H1 (cell line): ENCODE measurements at regions not wholly inside any gene's neighbourhood (a gene's known extent, or its start where the extent isn't known, plus 50 kb on each side); places are given as distances from the start of the nearest gene placed in this dataset.

Experiments
- BRCA1 ChIP-seq: IDR thresholded peaks from 2 replicates; pipeline ENCODE4 v1.6.1; 2012; ENCODE audit warnings: low read depth, low read length, improper control_type of control experiment
- GTF2F1 ChIP-seq: IDR thresholded peaks from 2 replicates; pipeline ENCODE4 v1.6.1; 2012; ENCODE audit warnings: low read depth, low read length, improper control_type of control experiment, borderline replicate concordance
- KDM4A ChIP-seq: IDR thresholded peaks from one replicate; pipeline ENCODE4 v1.7.1; 2012; ENCODE audit warnings: low read depth, mild to moderate bottlenecking, moderate library complexity, low read length, inconsistent platforms; ENCODE audit not compliant: severe bottlenecking
- SIN3A ChIP-seq, 2 experiments: IDR thresholded peaks in 1 of 2; conservative IDR thresholded peaks in 1 of 2; 2 replicates each; pipeline ENCODE4 v1.6.1; 2011 to 2012; ENCODE audit warnings: low read length in 2 of 2, improper control_type of control experiment in 1 of 2, low read depth in 1 of 2, mild to moderate bottlenecking in 1 of 2
- TAF1 ChIP-seq: IDR thresholded peaks from 2 replicates; pipeline ENCODE4 v1.6.1; 2011; ENCODE audit warnings: mild to moderate bottlenecking, low read depth, low read length
- TF ChIP-seq, protein P1 (sequence below): fragments of 300-600 bp; sonication (generic); IDR thresholded peaks from 2 replicates; pipeline ENCODE4 v1.7.1; 2012; ENCODE audit warnings: low read length, moderate library complexity, mild to moderate bottlenecking, inconsistent platforms; ENCODE audit not compliant: insufficient replicate concordance
- TF ChIP-seq, protein P2 (sequence below), 3 experiments: IDR thresholded peaks; 1 replicate in 2 of 3; 2 replicates in 1 of 3; pipeline versions ENCODE4 v1.5.1 to v1.6.1; 2011; ENCODE audit warnings: low read length in 3 of 3, mild to moderate bottlenecking in 3 of 3, inconsistent platforms in 2 of 3, low read depth in 1 of 3, moderate library complexity in 1 of 3; ENCODE audit not compliant: insufficient read depth in 1 of 3; ENCODE audit errors: control extremely low read depth in 1 of 3

DNA sequence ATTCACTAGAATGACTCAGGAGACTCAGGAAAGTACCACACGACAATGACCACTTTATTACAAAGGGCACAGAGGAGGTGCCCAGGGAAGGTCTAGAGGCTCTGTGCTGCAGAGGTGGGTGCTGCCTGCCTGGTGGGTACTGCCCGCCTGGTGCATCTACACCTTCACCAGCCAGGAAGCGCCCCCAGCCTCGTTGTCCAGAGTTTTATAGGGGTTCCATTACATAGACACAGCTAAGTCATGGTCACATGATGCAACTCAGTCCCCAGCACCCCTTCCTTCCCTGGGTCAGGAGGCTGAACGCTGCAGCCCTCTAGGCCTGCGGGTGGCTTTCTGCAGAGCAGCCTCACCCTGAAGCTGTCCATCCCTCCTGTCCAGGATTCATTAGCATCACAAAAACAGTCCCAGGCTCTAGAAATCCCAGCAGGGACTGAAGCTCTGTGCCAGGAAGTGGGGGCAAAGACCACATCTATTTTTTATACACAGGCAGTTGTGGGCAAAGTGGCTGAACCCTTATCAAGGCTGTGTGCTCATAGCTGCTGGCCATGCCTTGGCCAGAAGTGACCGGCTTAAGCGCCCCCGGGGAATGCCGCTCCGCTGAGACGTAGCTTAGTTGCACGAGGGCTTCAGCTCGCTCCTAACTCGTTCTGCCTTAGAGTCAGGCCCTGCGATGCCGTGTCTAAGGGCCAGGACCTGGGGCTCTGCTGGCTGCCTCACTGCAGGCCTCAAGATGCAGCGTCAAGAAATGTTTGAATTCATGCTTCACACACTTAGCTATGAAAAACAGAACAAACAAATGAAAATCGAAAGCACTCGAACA lies 219.0 kb downstream of the GLRX3 start (continued):
- TF ChIP-seq, protein P1, sequence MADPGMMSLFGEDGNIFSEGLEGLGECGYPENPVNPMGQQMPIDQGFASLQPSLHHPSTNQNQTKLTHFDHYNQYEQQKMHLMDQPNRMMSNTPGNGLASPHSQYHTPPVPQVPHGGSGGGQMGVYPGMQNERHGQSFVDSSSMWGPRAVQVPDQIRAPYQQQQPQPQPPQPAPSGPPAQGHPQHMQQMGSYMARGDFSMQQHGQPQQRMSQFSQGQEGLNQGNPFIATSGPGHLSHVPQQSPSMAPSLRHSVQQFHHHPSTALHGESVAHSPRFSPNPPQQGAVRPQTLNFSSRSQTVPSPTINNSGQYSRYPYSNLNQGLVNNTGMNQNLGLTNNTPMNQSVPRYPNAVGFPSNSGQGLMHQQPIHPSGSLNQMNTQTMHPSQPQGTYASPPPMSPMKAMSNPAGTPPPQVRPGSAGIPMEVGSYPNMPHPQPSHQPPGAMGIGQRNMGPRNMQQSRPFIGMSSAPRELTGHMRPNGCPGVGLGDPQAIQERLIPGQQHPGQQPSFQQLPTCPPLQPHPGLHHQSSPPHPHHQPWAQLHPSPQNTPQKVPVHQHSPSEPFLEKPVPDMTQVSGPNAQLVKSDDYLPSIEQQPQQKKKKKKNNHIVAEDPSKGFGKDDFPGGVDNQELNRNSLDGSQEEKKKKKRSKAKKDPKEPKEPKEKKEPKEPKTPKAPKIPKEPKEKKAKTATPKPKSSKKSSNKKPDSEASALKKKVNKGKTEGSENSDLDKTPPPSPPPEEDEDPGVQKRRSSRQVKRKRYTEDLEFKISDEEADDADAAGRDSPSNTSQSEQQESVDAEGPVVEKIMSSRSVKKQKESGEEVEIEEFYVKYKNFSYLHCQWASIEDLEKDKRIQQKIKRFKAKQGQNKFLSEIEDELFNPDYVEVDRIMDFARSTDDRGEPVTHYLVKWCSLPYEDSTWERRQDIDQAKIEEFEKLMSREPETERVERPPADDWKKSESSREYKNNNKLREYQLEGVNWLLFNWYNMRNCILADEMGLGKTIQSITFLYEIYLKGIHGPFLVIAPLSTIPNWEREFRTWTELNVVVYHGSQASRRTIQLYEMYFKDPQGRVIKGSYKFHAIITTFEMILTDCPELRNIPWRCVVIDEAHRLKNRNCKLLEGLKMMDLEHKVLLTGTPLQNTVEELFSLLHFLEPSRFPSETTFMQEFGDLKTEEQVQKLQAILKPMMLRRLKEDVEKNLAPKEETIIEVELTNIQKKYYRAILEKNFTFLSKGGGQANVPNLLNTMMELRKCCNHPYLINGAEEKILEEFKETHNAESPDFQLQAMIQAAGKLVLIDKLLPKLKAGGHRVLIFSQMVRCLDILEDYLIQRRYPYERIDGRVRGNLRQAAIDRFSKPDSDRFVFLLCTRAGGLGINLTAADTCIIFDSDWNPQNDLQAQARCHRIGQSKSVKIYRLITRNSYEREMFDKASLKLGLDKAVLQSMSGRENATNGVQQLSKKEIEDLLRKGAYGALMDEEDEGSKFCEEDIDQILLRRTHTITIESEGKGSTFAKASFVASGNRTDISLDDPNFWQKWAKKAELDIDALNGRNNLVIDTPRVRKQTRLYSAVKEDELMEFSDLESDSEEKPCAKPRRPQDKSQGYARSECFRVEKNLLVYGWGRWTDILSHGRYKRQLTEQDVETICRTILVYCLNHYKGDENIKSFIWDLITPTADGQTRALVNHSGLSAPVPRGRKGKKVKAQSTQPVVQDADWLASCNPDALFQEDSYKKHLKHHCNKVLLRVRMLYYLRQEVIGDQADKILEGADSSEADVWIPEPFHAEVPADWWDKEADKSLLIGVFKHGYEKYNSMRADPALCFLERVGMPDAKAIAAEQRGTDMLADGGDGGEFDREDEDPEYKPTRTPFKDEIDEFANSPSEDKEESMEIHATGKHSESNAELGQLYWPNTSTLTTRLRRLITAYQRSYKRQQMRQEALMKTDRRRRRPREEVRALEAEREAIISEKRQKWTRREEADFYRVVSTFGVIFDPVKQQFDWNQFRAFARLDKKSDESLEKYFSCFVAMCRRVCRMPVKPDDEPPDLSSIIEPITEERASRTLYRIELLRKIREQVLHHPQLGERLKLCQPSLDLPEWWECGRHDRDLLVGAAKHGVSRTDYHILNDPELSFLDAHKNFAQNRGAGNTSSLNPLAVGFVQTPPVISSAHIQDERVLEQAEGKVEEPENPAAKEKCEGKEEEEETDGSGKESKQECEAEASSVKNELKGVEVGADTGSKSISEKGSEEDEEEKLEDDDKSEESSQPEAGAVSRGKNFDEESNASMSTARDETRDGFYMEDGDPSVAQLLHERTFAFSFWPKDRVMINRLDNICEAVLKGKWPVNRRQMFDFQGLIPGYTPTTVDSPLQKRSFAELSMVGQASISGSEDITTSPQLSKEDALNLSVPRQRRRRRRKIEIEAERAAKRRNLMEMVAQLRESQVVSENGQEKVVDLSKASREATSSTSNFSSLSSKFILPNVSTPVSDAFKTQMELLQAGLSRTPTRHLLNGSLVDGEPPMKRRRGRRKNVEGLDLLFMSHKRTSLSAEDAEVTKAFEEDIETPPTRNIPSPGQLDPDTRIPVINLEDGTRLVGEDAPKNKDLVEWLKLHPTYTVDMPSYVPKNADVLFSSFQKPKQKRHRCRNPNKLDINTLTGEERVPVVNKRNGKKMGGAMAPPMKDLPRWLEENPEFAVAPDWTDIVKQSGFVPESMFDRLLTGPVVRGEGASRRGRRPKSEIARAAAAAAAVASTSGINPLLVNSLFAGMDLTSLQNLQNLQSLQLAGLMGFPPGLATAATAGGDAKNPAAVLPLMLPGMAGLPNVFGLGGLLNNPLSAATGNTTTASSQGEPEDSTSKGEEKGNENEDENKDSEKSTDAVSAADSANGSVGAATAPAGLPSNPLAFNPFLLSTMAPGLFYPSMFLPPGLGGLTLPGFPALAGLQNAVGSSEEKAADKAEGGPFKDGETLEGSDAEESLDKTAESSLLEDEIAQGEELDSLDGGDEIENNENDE = no peak
- TF ChIP-seq GTF2F1 = no peak
- TF ChIP-seq BRCA1 = no peak
- no peak for TF ChIP-seq TAF1
- TF ChIP-seq KDM4A = no peak
- TF ChIP-seq SIN3A (conservative IDR thresholded peaks at IDR 0.05 in 1 of 2, IDR thresholded peaks at IDR 0.05 in 1 of 2; ENCODE audit: low read depth in 1 of 2, low read length in 2 of 2) = no peak
- TF ChIP-seq, protein P2, sequence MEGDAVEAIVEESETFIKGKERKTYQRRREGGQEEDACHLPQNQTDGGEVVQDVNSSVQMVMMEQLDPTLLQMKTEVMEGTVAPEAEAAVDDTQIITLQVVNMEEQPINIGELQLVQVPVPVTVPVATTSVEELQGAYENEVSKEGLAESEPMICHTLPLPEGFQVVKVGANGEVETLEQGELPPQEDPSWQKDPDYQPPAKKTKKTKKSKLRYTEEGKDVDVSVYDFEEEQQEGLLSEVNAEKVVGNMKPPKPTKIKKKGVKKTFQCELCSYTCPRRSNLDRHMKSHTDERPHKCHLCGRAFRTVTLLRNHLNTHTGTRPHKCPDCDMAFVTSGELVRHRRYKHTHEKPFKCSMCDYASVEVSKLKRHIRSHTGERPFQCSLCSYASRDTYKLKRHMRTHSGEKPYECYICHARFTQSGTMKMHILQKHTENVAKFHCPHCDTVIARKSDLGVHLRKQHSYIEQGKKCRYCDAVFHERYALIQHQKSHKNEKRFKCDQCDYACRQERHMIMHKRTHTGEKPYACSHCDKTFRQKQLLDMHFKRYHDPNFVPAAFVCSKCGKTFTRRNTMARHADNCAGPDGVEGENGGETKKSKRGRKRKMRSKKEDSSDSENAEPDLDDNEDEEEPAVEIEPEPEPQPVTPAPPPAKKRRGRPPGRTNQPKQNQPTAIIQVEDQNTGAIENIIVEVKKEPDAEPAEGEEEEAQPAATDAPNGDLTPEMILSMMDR (IDR thresholded peaks at IDR 0.05; ENCODE audit: control extremely low read depth in 1 of 3, insufficient read depth in 1 of 3, low read depth in 1 of 3, low read length in 3 of 3) = no peak
